Neural cell (in vitro differentiated cells): ENCODE measurements at regions not wholly inside any gene's neighbourhood (a gene's known extent, or its start where the extent isn't known, plus 50 kb on each side); places are given as distances from the start of the nearest gene placed in this dataset.

Source experiments
- H2AFZ ChIP-seq: fragments of 200-600, 300-800 bp; sonication (generic), shearing (Covaris generic); 2 replicates; pipeline ENCODE4 v1.6.0; 2014; ENCODE audit warnings: low read depth, mild to moderate bottlenecking, antibody characterized with exemption, low read length, moderate library complexity
- H3F3A ChIP-seq: fragments of 200-600 bp; shearing (Covaris generic); 2 replicates; pipeline ENCODE4 v1.6.1; 2016; ENCODE audit warnings: mild to moderate bottlenecking, moderate library complexity, mixed read lengths, antibody characterized with exemption, low read length; ENCODE audit not compliant: insufficient read depth, poor library complexity, severe bottlenecking
- H3K27ac ChIP-seq: fragments of 200-600, 300-800 bp; sonication (generic), shearing (Covaris generic); 2 replicates; pipeline ENCODE4 v1.5.1; 2014; ENCODE audit warnings: mild to moderate bottlenecking, low read length, moderate library complexity
- H3K27me3 ChIP-seq: fragments of 300-800, 200-600 bp; sonication (generic), shearing (Covaris generic); 2 replicates; pipeline ENCODE4 v1.6.0; 2014; ENCODE audit warnings: mild to moderate bottlenecking, low read depth, low read length, moderate library complexity; ENCODE audit not compliant: insufficient read depth
- H3K36me3 ChIP-seq: fragments of 300-800, 200-600 bp; sonication (generic), shearing (Covaris generic); 2 replicates; pipeline ENCODE4 v1.5.1; 2014; ENCODE audit warnings: mild to moderate bottlenecking, antibody characterized with exemption, low read length, moderate library complexity; ENCODE audit not compliant: insufficient read depth
- H3K4me2 ChIP-seq: fragments of 300-800, 200-600 bp; sonication (generic), shearing (Covaris generic); 2 replicates; pipeline ENCODE4 v1.6.0; 2014; ENCODE audit warnings: mild to moderate bottlenecking, low read length
- H3K4me3 ChIP-seq: fragments of 300-800, 200-600 bp; sonication (generic), shearing (Covaris generic); 2 replicates; pipeline ENCODE4 v1.5.1; 2014; ENCODE audit warnings: mild to moderate bottlenecking, low read length, moderate library complexity
- H3K79me2 ChIP-seq: fragments of 200-600 bp; shearing (Covaris generic); replicated peaks from 2 replicates; pipeline ENCODE4 v1.6.0; 2014; ENCODE audit warnings: mild to moderate bottlenecking, low read length, moderate library complexity; ENCODE audit not compliant: insufficient read depth
- H3K9ac ChIP-seq: fragments of 300-800, 200-600 bp; sonication (generic), shearing (Covaris generic); 2 replicates; pipeline ENCODE4 v1.6.1; 2016; ENCODE audit warnings: mild to moderate bottlenecking, low read length, mixed read lengths
- H3K9me2 ChIP-seq: fragments of 200-600 bp; shearing (Covaris generic); 2 replicates; pipeline ENCODE4 v1.6.1; 2016; ENCODE audit warnings: mild to moderate bottlenecking, low read length, mixed read lengths; ENCODE audit not compliant: insufficient read depth
- H3K9me3 ChIP-seq: fragments of 200-600, 300-800 bp; sonication (generic), shearing (Covaris generic); 2 replicates; pipeline ENCODE4 v1.6.1; 2016; ENCODE audit warnings: mild to moderate bottlenecking, mixed run types, low read length, moderate library complexity, mixed read lengths
- H4K20me1 ChIP-seq: fragments of 200-600 bp; shearing (Covaris generic); 2 replicates; pipeline ENCODE4 v1.6.1; 2016; ENCODE audit warnings: mild to moderate bottlenecking, mixed run types; ENCODE audit not compliant: insufficient read depth
- EP300 ChIP-seq: fragments of 450-650 bp; conservative IDR thresholded peaks from 2 replicates; pipeline ENCODE4 v1.6.1; 2014; ENCODE audit warnings: antibody characterized with exemption, mild to moderate bottlenecking, moderate library complexity; ENCODE audit not compliant: poor library complexity, severe bottlenecking
- EZH2 ChIP-seq: fragments of 200-600, 300-800 bp; shearing (Covaris generic), sonication (generic); IDR thresholded peaks from 2 replicates; pipeline ENCODE4 v1.6.1; 2014; ENCODE audit warnings: antibody characterized with exemption, low read length, borderline replicate concordance, mild to moderate bottlenecking; ENCODE audit not compliant: insufficient read depth, poor library complexity, severe bottlenecking
- MXI1 ChIP-seq: fragments of 450-650 bp; conservative IDR thresholded peaks from 2 replicates; pipeline ENCODE4 v1.6.1; 2014; ENCODE audit warnings: antibody characterized with exemption, mild to moderate bottlenecking; ENCODE audit not compliant: poor library complexity, severe bottlenecking
- POLR2AphosphoS5 ChIP-seq: IDR thresholded peaks from 2 replicates; pipeline ENCODE4 v1.6.1; 2012
- RAD21 ChIP-seq: fragments of 450-650 bp; conservative IDR thresholded peaks from 2 replicates; pipeline ENCODE4 v1.6.1; 2014; ENCODE audit warnings: antibody characterized with exemption, mild to moderate bottlenecking, moderate library complexity
- SMC3 ChIP-seq: fragments of 450-650 bp; conservative IDR thresholded peaks from 2 replicates; pipeline ENCODE4 v1.6.1; 2014; ENCODE audit warnings: antibody characterized with exemption, mild to moderate bottlenecking, moderate library complexity; ENCODE audit not compliant: poor library complexity
- TAF1 ChIP-seq: IDR thresholded peaks from 2 replicates; pipeline ENCODE4 v1.6.1; 2012; ENCODE audit warnings: low read depth
- TF ChIP-seq, protein P1 (sequence below): IDR thresholded peaks from 2 replicates; pipeline ENCODE4 v1.6.1; 2012; ENCODE audit warnings: borderline replicate concordance
- TF ChIP-seq, protein P2 (sequence below): fragments of 450-650 bp; IDR thresholded peaks from 2 replicates; pipeline ENCODE4 v1.5.1; 2014; ENCODE audit warnings: antibody characterized with exemption, mild to moderate bottlenecking, moderate library complexity; ENCODE audit not compliant: poor library complexity, severe bottlenecking

DNA sequence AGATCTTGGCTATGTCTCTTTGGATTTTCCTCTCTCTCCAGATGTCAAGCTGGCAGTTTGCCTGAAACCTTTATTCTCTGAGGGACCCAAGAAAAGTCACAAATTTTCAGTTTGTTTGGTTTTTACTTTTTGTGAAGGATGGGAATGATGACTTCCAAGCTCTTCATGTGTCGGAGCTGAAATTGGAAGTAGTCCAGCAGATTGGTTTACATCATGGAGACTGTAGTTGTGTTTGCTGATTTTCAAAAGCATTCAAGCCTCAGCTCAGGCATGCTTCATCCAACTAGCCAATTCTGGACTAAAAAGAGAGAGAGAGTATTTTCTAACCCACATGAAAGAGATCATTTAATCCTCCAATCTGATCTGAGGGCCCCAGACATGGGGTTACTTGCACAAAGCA is 326.2 kb upstream of the AUTS2 start:
- Histone ChIP-seq H3K27me3 (no peaks in the 10 kb centered on the region), H3K4me2 (no peak overlapping the region), H3K9me3 (no peaks in the 10 kb centered on the region), H3K9ac (no peak overlapping the region), H3K4me3 (no peak overlapping the region), H2AFZ (no peak overlapping the region), H3F3A (no peaks in the 10 kb centered on the region), H3K27ac (no peak overlapping the region), H3K9me2 (no peaks in the 10 kb centered on the region), H4K20me1 (no peaks in the 10 kb centered on the region), H3K36me3 (no peaks in the 10 kb centered on the region), H3K79me2 (no peaks in the 10 kb centered on the region)
- TF ChIP-seq, protein P1, sequence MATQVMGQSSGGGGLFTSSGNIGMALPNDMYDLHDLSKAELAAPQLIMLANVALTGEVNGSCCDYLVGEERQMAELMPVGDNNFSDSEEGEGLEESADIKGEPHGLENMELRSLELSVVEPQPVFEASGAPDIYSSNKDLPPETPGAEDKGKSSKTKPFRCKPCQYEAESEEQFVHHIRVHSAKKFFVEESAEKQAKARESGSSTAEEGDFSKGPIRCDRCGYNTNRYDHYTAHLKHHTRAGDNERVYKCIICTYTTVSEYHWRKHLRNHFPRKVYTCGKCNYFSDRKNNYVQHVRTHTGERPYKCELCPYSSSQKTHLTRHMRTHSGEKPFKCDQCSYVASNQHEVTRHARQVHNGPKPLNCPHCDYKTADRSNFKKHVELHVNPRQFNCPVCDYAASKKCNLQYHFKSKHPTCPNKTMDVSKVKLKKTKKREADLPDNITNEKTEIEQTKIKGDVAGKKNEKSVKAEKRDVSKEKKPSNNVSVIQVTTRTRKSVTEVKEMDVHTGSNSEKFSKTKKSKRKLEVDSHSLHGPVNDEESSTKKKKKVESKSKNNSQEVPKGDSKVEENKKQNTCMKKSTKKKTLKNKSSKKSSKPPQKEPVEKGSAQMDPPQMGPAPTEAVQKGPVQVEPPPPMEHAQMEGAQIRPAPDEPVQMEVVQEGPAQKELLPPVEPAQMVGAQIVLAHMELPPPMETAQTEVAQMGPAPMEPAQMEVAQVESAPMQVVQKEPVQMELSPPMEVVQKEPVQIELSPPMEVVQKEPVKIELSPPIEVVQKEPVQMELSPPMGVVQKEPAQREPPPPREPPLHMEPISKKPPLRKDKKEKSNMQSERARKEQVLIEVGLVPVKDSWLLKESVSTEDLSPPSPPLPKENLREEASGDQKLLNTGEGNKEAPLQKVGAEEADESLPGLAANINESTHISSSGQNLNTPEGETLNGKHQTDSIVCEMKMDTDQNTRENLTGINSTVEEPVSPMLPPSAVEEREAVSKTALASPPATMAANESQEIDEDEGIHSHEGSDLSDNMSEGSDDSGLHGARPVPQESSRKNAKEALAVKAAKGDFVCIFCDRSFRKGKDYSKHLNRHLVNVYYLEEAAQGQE = no peak
- no peak for TF ChIP-seq SMC3
- no peak for TF ChIP-seq RAD21
- TF ChIP-seq, protein P2, sequence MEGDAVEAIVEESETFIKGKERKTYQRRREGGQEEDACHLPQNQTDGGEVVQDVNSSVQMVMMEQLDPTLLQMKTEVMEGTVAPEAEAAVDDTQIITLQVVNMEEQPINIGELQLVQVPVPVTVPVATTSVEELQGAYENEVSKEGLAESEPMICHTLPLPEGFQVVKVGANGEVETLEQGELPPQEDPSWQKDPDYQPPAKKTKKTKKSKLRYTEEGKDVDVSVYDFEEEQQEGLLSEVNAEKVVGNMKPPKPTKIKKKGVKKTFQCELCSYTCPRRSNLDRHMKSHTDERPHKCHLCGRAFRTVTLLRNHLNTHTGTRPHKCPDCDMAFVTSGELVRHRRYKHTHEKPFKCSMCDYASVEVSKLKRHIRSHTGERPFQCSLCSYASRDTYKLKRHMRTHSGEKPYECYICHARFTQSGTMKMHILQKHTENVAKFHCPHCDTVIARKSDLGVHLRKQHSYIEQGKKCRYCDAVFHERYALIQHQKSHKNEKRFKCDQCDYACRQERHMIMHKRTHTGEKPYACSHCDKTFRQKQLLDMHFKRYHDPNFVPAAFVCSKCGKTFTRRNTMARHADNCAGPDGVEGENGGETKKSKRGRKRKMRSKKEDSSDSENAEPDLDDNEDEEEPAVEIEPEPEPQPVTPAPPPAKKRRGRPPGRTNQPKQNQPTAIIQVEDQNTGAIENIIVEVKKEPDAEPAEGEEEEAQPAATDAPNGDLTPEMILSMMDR = no peak
- no peak for TF ChIP-seq POLR2AphosphoS5
- TF ChIP-seq EP300 = no peak
- no peak for TF ChIP-seq MXI1
- TF ChIP-seq EZH2 = no peak
- no peak for TF ChIP-seq TAF1

- Histone ChIP-seq H3K79me2 (no peaks in the 10 kb centered on the region), H3K9me2 (no peaks in the 10 kb centered on the region), H3K27me3 (no peaks in the 10 kb centered on the region), H2AFZ (no peak overlapping the region), H3K4me2 (no peak overlapping the region), H3K27ac (no peak overlapping the region), H3K9me3 (no peaks in the 10 kb centered on the region), H3K36me3 (no peaks in the 10 kb centered on the region), H3F3A (no peaks in the 10 kb centered on the region), H3K9ac (no peak overlapping the region), H3K4me3 (no peak overlapping the region), H4K20me1 (no peaks in the 10 kb centered on the region)
- TF ChIP-seq POLR2AphosphoS5 = no peak
- no peak for TF ChIP-seq EP300
- TF ChIP-seq RAD21 = no peak
- TF ChIP-seq, protein P2 = no peak
- TF ChIP-seq MXI1 = no peak
- TF ChIP-seq, protein P1 = no peak
- TF ChIP-seq TAF1 = no peak
- TF ChIP-seq EZH2 = no peak
- no peak for TF ChIP-seq SMC3
Measured at GRCh38 chr7:69276011-69276729, 322.1 kb upstream of the AUTS2 start.
